ENCODE measurements at regions not wholly inside any gene's neighbourhood (a gene's known extent, or its start where the extent isn't known, plus 50 kb on each side); places are given as distances from the start of the nearest gene placed in this dataset.

DNA sequence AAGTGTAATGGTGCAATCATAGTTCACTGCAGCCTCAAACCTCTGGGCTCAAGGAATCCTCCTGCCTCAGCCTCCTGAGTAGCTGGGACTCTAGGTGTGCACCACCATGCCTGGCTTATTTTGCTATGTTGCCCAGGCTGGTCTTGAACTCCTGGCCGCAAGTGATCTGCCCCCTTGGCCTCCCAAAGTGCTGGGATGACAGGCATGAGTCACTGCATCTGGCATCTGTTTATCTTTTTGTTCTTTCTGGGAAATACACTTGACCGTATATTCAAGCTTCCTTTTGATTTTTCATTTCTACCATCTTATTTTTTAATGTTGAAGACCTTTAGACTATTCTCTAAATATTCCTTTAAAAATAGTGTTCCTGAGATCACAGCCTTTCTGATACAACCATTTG is 82.4 kb upstream of the OSBPL8 start:
- TF ChIP-seq CTCF (conservative IDR thresholded peaks at IDR 0.05; ENCODE audit: low read depth, low read length) (no peak), EZH2 (IDR thresholded peaks at IDR 0.05; ENCODE audit: low read length, unreplicated experiment) (no peak)
